Heart left ventricle (tissue), 16 donors: ENCODE measurements at regions not wholly inside any gene's neighbourhood (a gene's known extent, or its start where the extent isn't known, plus 50 kb on each side); places are given as distances from the start of the nearest gene placed in this dataset.

Experiments used
- ATAC-seq, 4 donors: fragments of 200-7000 bp; cut with Tn5 transposase; one replicate each; pipeline ENCODE4 v1.9.1; 2020 to 2022; ENCODE audit warnings: moderate library complexity in 4 of 4, mild to moderate bottlenecking in 3 of 4, moderate number of reproducible peaks in 1 of 4
- DNase-seq, 5 donors: peaks; one replicate each; pipeline ENCODE4 v3.0.0-alpha.2; 2020
- H3K27ac ChIP-seq, 12 donors: fragments of 200-600 bp; sonication (generic) in 4 of 12; one replicate each; pipeline versions ENCODE4 v1.5.0 to v1.8.0; 2016 to 2022; ENCODE audit warnings: mild to moderate bottlenecking in 2 of 12
- H3K27me3 ChIP-seq, 9 donors: fragments of 200-600 bp; sonication (generic) in 2 of 9; one replicate each; pipeline versions ENCODE4 v1.5.1 to v1.8.0; 2016 to 2022; ENCODE audit warnings: mild to moderate bottlenecking in 3 of 9
- H3K36me3 ChIP-seq, 9 donors: fragments of 200-600 bp; sonication (generic) in 2 of 9; one replicate each; pipeline versions ENCODE4 v1.5.0 to v1.8.0; 2018 to 2022; ENCODE audit warnings: mild to moderate bottlenecking in 2 of 9
- H3K4me1 ChIP-seq, 12 donors: fragments of 200-600 bp; sonication (generic) in 4 of 12; one replicate each; pipeline versions ENCODE4 v1.5.0 to v1.8.0; 2016 to 2022; ENCODE audit warnings: mild to moderate bottlenecking in 3 of 12
- H3K4me3 ChIP-seq, 12 donors: fragments of 200-600 bp; sonication (generic) in 4 of 12; one replicate each; pipeline versions ENCODE4 v1.5.0 to v1.8.0; 2017 to 2022; ENCODE audit warnings: mild to moderate bottlenecking in 9 of 12, moderate library complexity in 4 of 12
- H3K9me3 ChIP-seq, 12 donors: fragments of 200-600 bp; sonication (generic) in 4 of 12; one replicate each; pipeline versions ENCODE4 v1.5.0 to v1.8.0; 2016 to 2022; ENCODE audit warnings: mild to moderate bottlenecking in 1 of 12
- POLR2A ChIP-seq, 2 donors: fragments of 450-650 bp; IDR thresholded peaks; one replicate each; pipeline ENCODE4 v1.6.1; 2017; ENCODE audit warnings: antibody characterized with exemption in 2 of 2, mild to moderate bottlenecking in 2 of 2, moderate library complexity in 2 of 2
- WGBS, 4 donors: extraction: QIAGEN DNeasy Blood & Tissue Kit in 2 of 4; methylation state at CpG; one replicate each; pipeline versions ENCODE4 v1.1.5 to v1.1.7; 2013 to 2018; 5-methylcytosine and 5-hydroxymethylcytosine counted together
- intact Hi-C, 10 donors: fragments of 100-400 bp; cut with DNase I; formaldehyde crosslinking; loops; one replicate each; pipeline versions ENCODE4 v1.11.1 to v1.14.2; 2022
- TF ChIP-seq, protein P1 (sequence below), 12 donors: fragments of 200-600 bp; sonication (generic) in 4 of 12; IDR thresholded peaks; one replicate each; pipeline versions ENCODE4 v1.5.0 to v1.8.0; 2018 to 2022; ENCODE audit warnings: antibody characterized with exemption in 12 of 12, mild to moderate bottlenecking in 5 of 12
- donor health status: ischemic (EF 13 %, LVEDD 7.1; RV severe dilation, severe dysfunction).
- donor health status: healthy with polysubstance abuse.
- donor health status: DM: no; HTN: yes; CAD: no.
- donor health status: DM: no; HTN: no; CAD: no.
- donor health status: ischemic (EF 25% LVEDD 6.9; RV normal size, moderate dysfunction).
- donor health status: ischemic (EF 25% LVEDD 5.7; RV mildly dilated, moderate dysfunction).
- donor health status: healthy.
- donor health status: DM: yes; HTN: yes; CAD: no.
- donor health status: ischemic (EF 35%, LVEDD 5.7; RV mildly dilated, moderate dysfunction).
- donor health status: nonischemic (EF 11% LVEDD 7.7; RV severe dilation, severe dysfunction).
- donor health status: DM: yes; HTN: yes; CAD: no.
- donor health status: PGD.
- donor health status: ischemic (EF 29% LVEDD 5.4; RV normal size, mild dysfunction).
- donor health status: nonischemic (EF 23%, LVEDD 6.1; RV moderate dilation, normal function).

DNA sequence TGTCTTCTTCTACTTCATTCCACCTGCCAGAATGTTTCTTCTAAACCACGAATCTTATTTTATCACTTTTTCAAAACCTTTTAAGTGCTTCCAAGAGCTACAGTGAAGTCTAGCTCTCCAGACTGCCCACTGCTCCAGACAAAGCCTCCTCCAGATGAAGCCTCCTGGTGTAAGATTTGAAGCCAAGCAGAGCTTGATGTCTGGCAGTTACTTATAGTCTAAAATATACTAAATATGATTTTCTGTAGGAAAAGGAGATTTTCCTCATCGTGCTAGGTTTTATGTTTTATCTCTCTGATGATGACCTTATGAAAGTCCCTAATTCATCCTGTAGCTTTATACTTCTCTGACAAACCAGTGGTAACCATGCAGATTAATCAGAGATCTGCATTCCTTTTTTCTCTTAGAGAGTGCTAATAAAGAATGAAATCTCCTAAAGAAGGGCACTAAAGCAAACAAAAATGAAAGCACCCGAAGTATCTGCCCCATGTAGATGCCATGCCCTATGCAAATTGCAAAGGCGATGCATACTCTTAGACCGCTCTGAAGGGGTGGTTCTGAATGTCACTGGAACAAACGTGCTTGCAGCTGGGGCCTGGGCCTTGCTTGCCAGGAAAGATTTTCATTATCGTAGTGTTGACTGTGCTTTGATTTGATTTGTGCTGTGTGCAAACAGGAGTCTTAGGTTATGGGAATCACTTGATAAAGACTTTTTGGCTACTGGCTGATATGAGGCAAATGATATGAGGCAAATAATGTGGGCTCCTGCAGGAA, 314.2 kb downstream of the PID1 start:
- H3K36me3 ChIP-seq: no peaks in the 10 kb centered on the region
- H3K9me3 ChIP-seq: no peaks in the 10 kb centered on the region
- no peaks in the 10 kb centered on the region for H3K27me3 ChIP-seq
- no peak overlapping the region for H3K27ac ChIP-seq
- intact Hi-C loops: no loop called here
- no peaks in the 10 kb centered on the region for H3K4me1 ChIP-seq
- ATAC-seq (peak in 1 of 4 donors; percentile 59), DNase-seq (no peak)
- TF ChIP-seq, protein P1, sequence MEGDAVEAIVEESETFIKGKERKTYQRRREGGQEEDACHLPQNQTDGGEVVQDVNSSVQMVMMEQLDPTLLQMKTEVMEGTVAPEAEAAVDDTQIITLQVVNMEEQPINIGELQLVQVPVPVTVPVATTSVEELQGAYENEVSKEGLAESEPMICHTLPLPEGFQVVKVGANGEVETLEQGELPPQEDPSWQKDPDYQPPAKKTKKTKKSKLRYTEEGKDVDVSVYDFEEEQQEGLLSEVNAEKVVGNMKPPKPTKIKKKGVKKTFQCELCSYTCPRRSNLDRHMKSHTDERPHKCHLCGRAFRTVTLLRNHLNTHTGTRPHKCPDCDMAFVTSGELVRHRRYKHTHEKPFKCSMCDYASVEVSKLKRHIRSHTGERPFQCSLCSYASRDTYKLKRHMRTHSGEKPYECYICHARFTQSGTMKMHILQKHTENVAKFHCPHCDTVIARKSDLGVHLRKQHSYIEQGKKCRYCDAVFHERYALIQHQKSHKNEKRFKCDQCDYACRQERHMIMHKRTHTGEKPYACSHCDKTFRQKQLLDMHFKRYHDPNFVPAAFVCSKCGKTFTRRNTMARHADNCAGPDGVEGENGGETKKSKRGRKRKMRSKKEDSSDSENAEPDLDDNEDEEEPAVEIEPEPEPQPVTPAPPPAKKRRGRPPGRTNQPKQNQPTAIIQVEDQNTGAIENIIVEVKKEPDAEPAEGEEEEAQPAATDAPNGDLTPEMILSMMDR (IDR thresholded peaks at IDR 0.05): no peak
- no peak for TF ChIP-seq POLR2A (IDR thresholded peaks at IDR 0.05)
- WGBS, 4 donors: 54 to 63% (median 60%) methylated on average over 7 of the region's 7 CpGs
- H3K4me3 ChIP-seq: no peak overlapping the region

DNA sequence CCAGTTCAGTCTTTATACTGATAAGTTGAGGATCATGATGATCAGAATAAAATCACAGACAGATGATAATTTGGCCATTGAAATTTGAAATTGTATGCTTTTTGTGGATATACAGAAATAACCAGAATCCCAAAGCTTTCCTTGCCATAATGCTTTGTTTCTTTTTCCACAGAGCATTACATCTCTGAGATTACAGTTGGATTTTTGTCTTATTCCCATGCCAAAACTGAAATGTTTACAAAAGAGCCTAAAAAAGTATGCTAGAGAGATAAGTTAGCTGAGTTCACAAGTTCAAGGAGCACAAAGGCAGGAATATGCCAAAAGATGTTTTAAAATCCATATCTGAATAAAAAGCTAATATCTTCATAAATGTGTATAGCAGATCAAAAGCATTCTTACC, 321.3 kb downstream of the PID1 start:
- no peak for ATAC-seq
- Histone ChIP-seq H3K4me1 (peaks cover 0 to 7% (median 0%) of the 10 kb centered on the region in 12 donors), H3K27ac (no peak overlapping the region), H3K4me3 (no peak overlapping the region), H3K9me3 (peaks cover 0 to 8% (median 0%) of the 10 kb centered on the region in 12 donors), H3K27me3 (no peaks in the 10 kb centered on the region), H3K36me3 (no peaks in the 10 kb centered on the region)
- intact Hi-C loops: no loop called here
- TF ChIP-seq POLR2A (IDR thresholded peaks at IDR 0.05): no peak
- TF ChIP-seq, protein P1 (IDR thresholded peaks at IDR 0.05): no peak
- no peak for DNase-seq

DNA sequence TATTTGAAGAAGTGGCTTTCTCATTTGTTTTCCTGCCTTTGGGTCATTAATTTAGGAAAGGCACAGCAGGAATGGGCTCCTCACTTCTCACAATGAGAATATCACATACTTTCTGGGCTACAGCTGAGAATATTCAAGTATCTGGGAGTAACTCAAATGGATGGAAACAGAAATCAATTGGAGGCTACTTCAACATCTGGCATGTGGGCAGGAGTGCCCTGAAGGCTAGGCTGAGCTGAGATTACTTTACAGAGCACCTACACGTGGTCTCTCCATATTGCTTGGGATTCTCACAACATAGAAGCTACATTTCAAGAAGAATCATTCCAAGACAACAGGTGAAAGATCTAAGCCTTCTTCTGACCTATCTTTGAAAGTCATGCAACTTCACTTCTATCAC, 325.4 kb downstream of the PID1 start:
- no peak overlapping the region for H3K27ac ChIP-seq
- DNase-seq (no peak), ATAC-seq (no peak)
- no peaks in the 10 kb centered on the region for H3K27me3 ChIP-seq
- peaks cover 0 to 8% (median 0%) of the 10 kb centered on the region in 12 donors for H3K9me3 ChIP-seq
- no peak overlapping the region for H3K4me3 ChIP-seq
- TF ChIP-seq, protein P1 (IDR thresholded peaks at IDR 0.05): no peak
- no peak for TF ChIP-seq POLR2A (IDR thresholded peaks at IDR 0.05)
- H3K36me3 ChIP-seq: no peaks in the 10 kb centered on the region
- H3K4me1 ChIP-seq: peaks cover 0 to 7% (median 0%) of the 10 kb centered on the region in 12 donors
- WGBS, 4 donors: 11 to 56% (median 51%) methylated on average over 1 of the region's 1 CpG
- intact Hi-C loops: no loop called here

DNA sequence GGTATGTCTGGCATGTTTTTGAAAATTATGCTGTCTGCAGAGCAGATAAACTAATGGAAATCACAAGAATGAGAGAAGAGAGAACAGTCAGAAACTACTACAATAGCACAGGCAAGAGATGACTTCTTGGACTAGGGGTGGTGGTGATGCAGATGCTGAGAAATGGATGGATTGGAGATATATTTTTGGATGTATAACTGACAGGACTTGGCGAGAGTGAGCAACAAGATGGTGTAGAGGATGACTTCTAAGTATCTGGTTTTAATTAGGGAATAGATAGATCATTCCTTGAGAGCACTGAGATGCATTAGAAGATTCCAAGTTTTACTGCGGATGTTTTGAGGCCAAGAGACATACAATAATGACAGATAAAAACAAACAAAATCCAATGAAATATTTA, 328.2 kb downstream of the PID1 start:
- TF ChIP-seq, protein P1 (IDR thresholded peaks at IDR 0.05): no peak
- no peak for TF ChIP-seq POLR2A (IDR thresholded peaks at IDR 0.05)
- 76 to 85% (median 77%) methylated on average over 2 of the region's 2 CpGs for WGBS, 4 donors
- Histone ChIP-seq H3K27ac (no peak overlapping the region), H3K27me3 (no peaks in the 10 kb centered on the region), H3K9me3 (peaks cover 0 to 8% (median 0%) of the 10 kb centered on the region in 12 donors), H3K36me3 (no peaks in the 10 kb centered on the region), H3K4me3 (no peak overlapping the region), H3K4me1 (no peaks in the 10 kb centered on the region)
- intact Hi-C loops: no loop called here
- ATAC-seq (no peak), DNase-seq (no peak)
